ENCODE measurements at regions not wholly inside any gene's neighbourhood (a gene's known extent, or its start where the extent isn't known, plus 50 kb on each side); places are given as distances from the start of the nearest gene placed in this dataset.

- TF ChIP-seq CTCF (IDR thresholded peaks at IDR 0.05), result no peak
- no peak for TF ChIP-seq EZH2 (IDR thresholded peaks at IDR 0.05)
These were observed 2185.6 kb upstream of the CELF4 start for GRCh38 chr18:39751161-39751560.
